GM21367 (cell line): ENCODE measurements at regions not wholly inside any gene's neighbourhood (a gene's known extent, or its start where the extent isn't known, plus 50 kb on each side); places are given as distances from the start of the nearest gene placed in this dataset.
"Not testable (repeated sequence)": the region's sequence is repeated elsewhere in the genome, so short reads cannot be mapped to it uniquely, and the experiment has no call there.

Experiments
- ATAC-seq: cut with Tn5 transposase; IDR thresholded peaks from one replicate; pipeline ENCODE4 v1.9.1; 2021; ENCODE audit not compliant: unreplicated experiment

DNA sequence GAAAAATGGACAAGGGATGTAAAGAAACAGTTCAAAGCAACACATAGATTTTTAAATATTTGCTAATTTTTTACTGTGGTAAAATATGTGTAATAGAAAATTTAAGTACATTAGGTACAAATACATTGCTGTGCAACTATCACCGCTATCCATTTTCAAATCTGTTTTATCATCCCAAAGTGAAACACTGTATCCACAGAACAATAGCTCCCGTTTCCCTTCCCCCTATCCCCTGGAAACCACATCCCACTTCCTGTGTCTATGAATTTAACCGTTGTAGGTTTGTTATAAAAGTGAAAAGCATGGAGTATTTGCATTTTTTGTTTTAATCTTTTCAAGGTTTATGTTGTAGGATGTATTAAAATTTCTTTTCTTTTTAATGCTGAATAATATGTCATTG lies 152.9 kb upstream of the HSFY1 start:
- ATAC-seq = not testable (repeated sequence)

DNA sequence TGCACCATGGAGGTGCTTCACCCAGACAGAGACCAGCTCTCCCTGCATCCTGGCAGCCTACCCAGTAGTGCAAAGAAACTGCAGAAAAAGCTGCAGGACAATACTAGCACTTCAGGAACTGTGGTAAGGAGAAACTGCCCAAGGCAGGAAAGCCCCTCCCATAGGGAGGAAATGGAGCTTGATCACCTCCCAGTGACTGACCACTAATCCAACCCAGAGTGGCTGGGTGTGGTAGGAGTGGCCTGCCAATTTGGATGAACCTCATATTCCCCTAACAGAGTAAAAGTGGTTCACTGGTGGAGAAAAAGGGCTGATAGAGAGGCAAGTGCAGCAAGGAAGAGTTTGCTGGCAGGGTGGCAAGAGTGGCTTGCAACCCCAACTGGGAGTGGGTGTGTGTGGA lies 125.7 kb upstream of the HSFY1 start:
- not testable (repeated sequence) for ATAC-seq

DNA sequence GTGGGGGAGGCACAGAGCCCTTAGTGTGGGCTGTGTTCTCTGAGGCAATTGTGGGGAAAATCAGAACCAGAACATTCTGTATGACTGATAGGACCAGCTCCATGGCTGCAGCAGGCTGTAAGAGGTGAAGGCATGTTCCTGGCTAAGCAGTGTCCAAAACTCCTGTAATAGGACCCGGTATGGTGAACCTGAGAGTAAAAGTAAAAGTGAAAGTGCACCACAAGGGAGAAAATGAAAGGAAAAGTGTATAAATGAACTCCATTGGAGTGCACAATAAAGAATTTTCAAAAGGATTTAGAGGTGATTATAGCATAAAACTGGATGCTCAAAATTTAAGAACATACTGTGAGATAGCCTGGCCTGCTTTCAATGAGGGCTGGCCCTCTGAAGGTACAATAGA lies 125.1 kb upstream of the HSFY1 start:
- peak; percentile 72 for ATAC-seq

DNA sequence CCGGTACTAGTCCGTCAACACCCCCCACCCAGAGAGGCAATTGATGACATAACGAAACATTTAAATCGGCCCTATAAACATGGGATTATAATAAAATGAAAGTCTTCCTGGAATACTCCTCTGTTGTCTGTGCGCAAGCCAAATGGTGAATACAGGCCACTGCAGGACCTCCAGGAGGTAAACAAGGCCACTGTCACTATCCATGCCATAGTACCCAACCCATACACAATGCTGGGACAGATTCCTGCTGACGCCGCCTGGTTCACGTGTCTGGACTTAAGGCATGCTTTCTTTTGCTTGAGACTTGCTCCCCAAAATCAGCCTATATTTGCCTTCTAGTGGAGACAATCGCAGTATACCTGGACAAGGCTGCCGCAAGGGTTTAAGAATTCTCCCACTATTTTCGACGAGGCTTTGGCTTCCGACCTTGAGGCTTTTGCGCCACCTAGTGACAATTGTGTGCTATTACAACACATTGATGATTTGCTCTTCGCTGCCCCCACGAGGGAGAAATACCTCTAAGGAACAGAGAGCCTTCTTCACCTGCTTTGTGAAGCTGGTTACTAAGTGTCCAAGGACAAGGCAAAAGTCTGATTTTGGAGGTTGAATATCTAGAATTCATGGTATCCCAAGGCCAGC lies 122.4 kb upstream of the HSFY1 start:
- ATAC-seq = not testable (repeated sequence)

DNA sequence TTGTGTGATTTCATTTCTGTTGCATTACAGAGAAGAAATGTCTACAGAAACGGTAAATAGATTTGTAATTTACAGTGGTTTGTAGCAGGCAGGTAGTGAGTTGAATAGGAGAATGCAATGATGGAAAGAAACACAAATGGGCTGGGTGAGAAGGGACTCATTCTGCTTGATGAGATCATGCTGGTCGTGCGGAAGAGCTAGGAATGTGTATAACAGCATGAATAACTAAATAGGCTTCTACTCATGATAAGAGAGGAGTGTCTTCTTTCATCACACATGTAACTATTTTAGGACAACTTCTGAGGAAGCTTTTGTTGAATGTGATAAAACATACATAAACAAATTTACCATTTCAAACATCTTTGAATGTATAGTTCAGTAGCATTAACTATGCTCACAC lies 113.0 kb upstream of the HSFY1 start:
- ATAC-seq = not testable (repeated sequence)

DNA sequence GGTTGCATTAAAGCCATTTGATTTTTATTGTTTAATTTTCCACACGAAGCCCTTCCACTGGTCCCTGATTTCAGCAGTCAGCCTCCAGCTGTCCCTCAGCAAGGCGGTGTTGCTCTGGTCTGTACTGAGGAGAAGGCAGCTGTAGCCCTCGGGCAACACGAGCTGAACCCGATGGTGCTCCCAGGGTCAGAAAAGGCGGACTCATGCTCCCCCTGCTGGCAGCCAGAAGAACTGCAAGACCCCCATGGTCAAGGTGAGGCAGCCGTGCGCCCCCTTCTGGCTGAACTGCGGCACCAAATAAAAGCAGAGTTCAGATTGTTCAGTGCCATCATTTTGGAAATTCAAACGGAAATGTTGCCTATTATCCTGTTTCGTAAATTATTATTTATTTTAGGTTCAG lies 100.7 kb upstream of the HSFY1 start:
- ATAC-seq = peak; percentile 94

DNA sequence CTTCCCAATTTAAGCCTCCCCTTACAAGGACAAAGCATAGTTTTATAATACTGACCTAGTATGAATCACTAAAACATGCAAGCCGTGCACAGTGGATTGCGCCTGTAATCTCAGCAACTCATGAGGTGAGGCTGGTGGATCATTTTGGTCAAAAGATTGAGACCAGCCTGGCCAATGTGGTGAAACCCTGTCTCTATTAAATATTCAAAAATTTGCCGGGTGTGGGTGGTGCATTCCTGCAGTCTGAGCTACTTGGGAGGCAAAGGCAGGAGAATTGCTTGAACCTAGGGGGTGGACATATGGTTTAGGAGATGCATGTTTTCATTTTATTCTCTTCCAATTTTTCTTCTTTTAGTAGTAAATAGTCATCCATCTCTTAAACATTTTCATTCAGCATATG lies 93.7 kb upstream of the HSFY1 start:
- ATAC-seq = not testable (repeated sequence)

DNA sequence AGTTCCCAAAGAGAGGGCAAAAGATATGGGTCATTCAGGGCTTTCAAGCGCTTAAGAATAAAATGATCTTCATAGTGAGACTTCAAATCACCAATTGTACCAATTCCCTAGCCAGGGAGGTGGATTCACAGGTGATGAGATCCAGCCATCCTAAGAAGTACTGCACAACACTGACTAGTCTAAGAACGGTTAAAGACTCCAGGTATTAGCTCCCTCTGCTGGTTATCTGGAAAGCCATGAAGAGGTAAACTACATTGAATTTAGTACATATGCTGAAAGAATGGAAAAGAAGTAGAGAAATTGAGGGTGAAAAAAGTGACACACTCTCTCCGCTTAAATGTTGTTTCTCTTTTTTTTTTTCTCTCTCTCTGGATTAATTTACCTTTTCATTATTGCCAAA lies 87.4 kb upstream of the HSFY1 start:
- ATAC-seq = not testable (repeated sequence)

DNA sequence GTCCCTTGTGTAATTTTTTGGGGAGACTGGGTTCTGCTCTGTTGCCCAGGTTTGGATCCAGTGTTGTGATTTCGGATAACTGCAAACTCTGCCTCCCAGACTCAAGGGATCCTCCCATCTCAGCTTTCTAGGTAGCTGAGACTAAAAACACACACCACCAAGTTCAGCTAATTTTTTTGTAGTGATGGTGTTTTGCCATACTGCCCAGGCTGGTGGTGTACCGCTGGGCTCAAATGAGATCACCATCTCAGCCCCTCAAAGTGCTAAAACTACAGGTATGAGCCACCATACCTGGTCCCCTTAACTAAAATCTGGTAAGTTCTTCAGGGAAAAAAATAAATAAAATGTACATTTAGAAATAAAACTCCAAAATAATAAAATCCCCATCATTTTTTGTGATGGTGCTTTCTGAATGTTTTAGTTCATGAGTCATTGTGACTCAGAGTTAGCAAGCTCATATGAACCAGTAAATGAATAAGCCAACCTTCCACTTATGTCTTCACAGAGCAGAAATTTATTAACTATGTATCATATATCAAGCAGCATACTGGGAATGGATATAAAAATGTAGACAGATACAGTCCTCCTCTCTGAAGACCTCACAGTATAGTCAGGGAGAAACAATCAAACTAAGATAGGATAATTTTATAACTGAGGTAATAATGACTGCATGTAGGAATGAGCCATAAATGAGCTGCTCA lies 85.2 kb upstream of the HSFY1 start:
- ATAC-seq = not testable (repeated sequence)

DNA sequence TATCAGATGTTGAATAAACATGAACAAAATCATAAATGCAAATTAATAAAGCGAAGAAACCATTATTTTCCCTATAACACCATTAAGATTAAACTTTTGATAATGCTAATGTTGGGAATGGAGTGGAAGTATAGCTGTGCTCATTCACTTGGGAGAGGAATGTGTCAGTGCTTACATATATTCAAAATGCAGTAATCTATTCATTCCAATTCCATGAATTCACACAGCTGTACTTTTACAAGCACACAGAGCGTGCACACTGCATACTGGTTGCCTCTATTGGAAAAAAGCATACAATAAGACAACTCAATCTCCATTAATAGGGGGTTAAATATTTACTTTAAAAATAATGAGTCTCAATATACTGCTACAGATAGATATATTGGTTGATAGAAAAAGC lies 81.7 kb upstream of the HSFY1 start:
- not testable (repeated sequence) for ATAC-seq

DNA sequence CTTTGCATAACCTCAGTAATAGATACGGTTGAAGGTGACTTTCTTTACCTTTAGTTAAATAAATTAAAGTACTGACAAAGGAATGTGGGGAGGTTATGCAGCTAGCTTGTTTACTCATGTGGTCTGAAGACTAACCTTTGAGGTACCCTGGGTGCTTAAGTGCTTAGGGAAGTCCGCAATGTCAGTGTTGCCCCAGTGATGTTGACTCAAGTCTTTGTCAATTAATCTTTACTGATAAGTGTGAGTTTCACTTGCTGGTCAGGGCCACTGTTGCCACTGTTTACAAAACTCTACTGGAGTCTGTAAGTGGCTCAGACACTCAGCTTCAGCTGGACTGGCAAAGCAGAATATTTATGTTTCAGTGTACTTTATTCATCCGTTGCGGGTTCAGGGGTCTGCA lies 79.9 kb upstream of the HSFY1 start:
- not testable (repeated sequence) for ATAC-seq

DNA sequence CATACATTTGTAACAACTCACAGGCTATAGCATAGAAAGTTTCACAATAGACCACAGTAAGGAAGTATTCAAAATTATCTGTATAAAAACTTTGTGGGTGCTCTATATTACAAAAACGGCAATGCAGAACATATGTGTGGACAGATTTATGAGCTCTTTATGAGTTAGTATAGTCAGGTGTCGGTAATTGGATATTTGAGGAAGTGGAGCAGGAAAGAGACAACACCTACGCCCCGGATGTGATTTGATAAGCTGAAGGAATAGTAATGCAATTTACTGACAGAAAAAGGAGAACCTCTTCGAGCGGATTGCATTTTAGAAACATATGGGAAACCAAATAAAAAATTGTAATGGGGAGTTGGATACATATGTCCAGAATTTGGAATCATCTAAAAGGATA lies 63.2 kb upstream of the HSFY1 start:
- not testable (repeated sequence) for ATAC-seq
